K562 (cell line): ENCODE measurements at regions not wholly inside any gene's neighbourhood (a gene's known extent, or its start where the extent isn't known, plus 50 kb on each side); places are given as distances from the start of the nearest gene placed in this dataset.

Experiments used
- ATAC-seq: fragments of 200-7000 bp; cut with Tn5 transposase; 3 replicates; pipeline ENCODE4 v1.9.1; 2020; ENCODE audit warnings: moderate library complexity
- BruUV-seq: library from RNA; stranded (reverse); fragments of 400-500 nt; replicated peaks from 2 replicates; lab custom pipeline; 2021; lab: Mats Ljungman, UMichigan
- CTCF ChIA-PET: fragments of 300-600 bp; formaldehyde crosslinking; extraction: SDS; loops from one replicate; lab custom pipeline; 2021; ENCODE audit warnings: low intra/inter-chr PET ratio; lab: Yijun Ruan, JAX
- POLR2A ChIA-PET: fragments of 300-600, 350-650 bp; sonication (Branson Sonifier 250); formaldehyde crosslinking; extraction: SDS; loops from one replicate; lab custom pipeline; 2021; ENCODE audit warnings: antibody characterized with exemption, inconsistent platforms; lab: Yijun Ruan, JAX
- DNase-seq, 4 experiments: peaks; one replicate each; pipeline versions ENCODE4 v3.0.0 to v3.0.0-alpha.2; 2011 to 2018; ENCODE audit warnings: low spot score in 3 of 4, mixed read lengths in 3 of 4; ENCODE audit errors: extremely low read depth in 1 of 4
- FAIRE-seq: peaks from 2 replicates; lab custom pipeline; 2011; peaks lifted over from hg19 to GRCh38; lab: Jason Lieb, UNC
- H2AFZ ChIP-seq: 2 replicates; pipeline ENCODE4 v1.6.0; 2011; ENCODE audit warnings: low read depth, low read length, control low read depth, inconsistent platforms
- H3K27ac ChIP-seq: fragments of 200-600 bp; 3 replicates; pipeline ENCODE4 v1.8.0; 2011; ENCODE audit warnings: low read depth, mild to moderate bottlenecking, control low read depth, inconsistent platforms, low read length, moderate library complexity, mixed read lengths; ENCODE audit errors: extremely low read depth
- H3K27me3 ChIP-seq, 2 experiments: fragments of 300-600 bp in 1 of 2; 2 replicates in 1 of 2; 3 replicates in 1 of 2; pipeline versions ENCODE4 v1.6.0 to v1.8.0; 2011; ENCODE audit warnings: inconsistent platforms in 2 of 2, low read length in 2 of 2, mild to moderate bottlenecking in 1 of 2, mixed read lengths in 1 of 2, moderate library complexity in 1 of 2; ENCODE audit not compliant: control insufficient read depth in 2 of 2, insufficient read depth in 2 of 2
- H3K36me3 ChIP-seq: fragments of 300-600 bp; 3 replicates; pipeline ENCODE4 v1.8.0; 2011; ENCODE audit warnings: mild to moderate bottlenecking, low read length, inconsistent platforms; ENCODE audit not compliant: control insufficient read depth, insufficient read depth
- H3K4me1 ChIP-seq, 2 experiments: fragments of 200-600 bp in 1 of 2; replicated peaks in 1 of 2; 2 replicates in 1 of 2; 3 replicates in 1 of 2; pipeline versions ENCODE4 v1.5.1 to v1.8.0; 2011; ENCODE audit warnings: inconsistent platforms in 2 of 2, low read length in 2 of 2, mild to moderate bottlenecking in 1 of 2, mixed read lengths in 1 of 2, moderate library complexity in 1 of 2; ENCODE audit not compliant: control insufficient read depth in 2 of 2, insufficient read depth in 2 of 2
- H3K4me2 ChIP-seq: 2 replicates; pipeline ENCODE4 v1.6.1; 2011; ENCODE audit warnings: low read length, control low read depth, inconsistent platforms, mixed read lengths; ENCODE audit not compliant: insufficient read depth
- H3K4me3 ChIP-seq: fragments of 200-600 bp; sonication (generic), shearing (Covaris generic); 2 replicates; pipeline ENCODE4 v1.5.1; 2016; ENCODE audit warnings: control low read depth, inconsistent platforms
- H3K79me2 ChIP-seq: fragments of 200-600 bp; 3 replicates; pipeline ENCODE4 v1.8.0; 2011; ENCODE audit warnings: low read length, inconsistent platforms; ENCODE audit not compliant: control insufficient read depth, insufficient read depth
- H3K9ac ChIP-seq, 2 experiments: 2 replicates each; pipeline versions ENCODE4 v1.6.0 to v1.6.1; 2011; ENCODE audit warnings: low read depth in 2 of 2, low read length in 2 of 2, control low read depth in 1 of 2, inconsistent platforms in 1 of 2, mild to moderate bottlenecking in 1 of 2, mixed read lengths in 1 of 2; ENCODE audit not compliant: insufficient read depth in 1 of 2
- H3K9me1 ChIP-seq: one replicate; pipeline ENCODE4 v1.6.0; 2011; ENCODE audit warnings: inconsistent platforms, mild to moderate bottlenecking, low read length, moderate library complexity; ENCODE audit not compliant: control insufficient read depth, insufficient read depth
- H3K9me3 ChIP-seq: replicated peaks from 2 replicates; pipeline ENCODE4 v1.5.1; 2011; ENCODE audit warnings: low read depth, low read length, inconsistent platforms; ENCODE audit not compliant: control insufficient read depth, insufficient read depth
- H4K20me1 ChIP-seq: replicated peaks from 2 replicates; pipeline ENCODE4 v1.6.1; 2011; ENCODE audit warnings: low read length, inconsistent platforms, mixed read lengths; ENCODE audit not compliant: control insufficient read depth, insufficient read depth
- RBM25 ChIP-seq: fragments of 200-400 bp; formaldehyde crosslinking; IDR thresholded peaks from 2 replicates; pipeline ENCODE4 v1.6.1; 2018; ENCODE audit warnings: low read length, low read depth, moderate library complexity; ENCODE audit not compliant: severe bottlenecking
- WGBS: fragments of 100-300 bp; shearing (Covaris generic); methylation state at CpG from one replicate; pipeline ENCODE4 v1.1.6; 2016; ENCODE audit warnings: low coverage, mixed read lengths; ENCODE audit not compliant: insufficient coverage; ENCODE audit errors: missing lambda C conversion rate; 5-methylcytosine and 5-hydroxymethylcytosine counted together
- in situ Hi-C: fragments of 300-500 bp; cut with MboI; formaldehyde crosslinking; loops from 4 replicates; pipeline ENCODE4 v1.15.0; 2018; ENCODE audit warnings: inconsistent platforms, mixed read lengths
- intact Hi-C: fragments of 100-400 bp; cut with micrococcal nuclease; formaldehyde crosslinking; loops from 2 replicates; pipeline ENCODE4 v1.14.2; 2022
- TF ChIP-seq, protein P1 (sequence below), 2 experiments: fragments of 450-650 bp in 1 of 2; IDR thresholded peaks; 2 replicates each; pipeline ENCODE4 v1.6.1; 2011 to 2017; ENCODE audit warnings: low read depth in 2 of 2, antibody characterized with exemption in 1 of 2, borderline replicate concordance in 1 of 2, low read length in 1 of 2, mild to moderate bottlenecking in 1 of 2, mixed read lengths in 1 of 2; ENCODE audit not compliant: control insufficient read depth in 1 of 2

DNA sequence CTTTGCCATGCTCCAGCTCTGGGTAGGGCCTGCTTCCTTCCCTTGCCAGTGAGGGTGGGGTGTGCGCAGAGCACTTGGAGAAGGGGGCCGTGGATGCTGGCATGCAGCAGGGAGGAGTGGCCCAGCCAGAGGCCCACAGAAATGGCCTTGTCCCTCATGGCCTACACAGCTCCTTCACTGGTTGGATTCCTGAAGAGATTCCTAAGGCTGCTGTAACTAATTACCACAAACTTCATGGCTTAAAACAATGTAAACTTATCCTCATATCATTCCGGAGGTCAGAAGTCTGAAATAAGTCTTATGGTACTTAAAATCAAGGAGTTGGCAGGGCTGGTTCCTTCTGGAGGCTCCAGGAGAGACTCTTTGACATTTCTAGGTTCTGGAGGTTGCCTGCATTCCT, 195.2 kb downstream of the GLI2 start:
- 18% methylated on average over 3 of the region's 3 CpGs for WGBS
- H2AFZ ChIP-seq: no peak overlapping the region
- DNase-seq (no peak), ATAC-seq (no peak), FAIRE-seq (no peak)
- no peaks in the 10 kb centered on the region for H3K9me1 ChIP-seq
- intact Hi-C loops: no loop called here
- H3K4me1 ChIP-seq: peaks cover 0 to 21% of the 10 kb centered on the region in 2 experiments; a peak in 3 of 5 replicates
- no TSS peak for BruUV-seq
- no peaks in the 10 kb centered on the region; the same call in 1 of the 2 replicates for H4K20me1 ChIP-seq
- H3K4me2 ChIP-seq: no peak overlapping the region
- H3K36me3 ChIP-seq: no peaks in the 10 kb centered on the region
- in situ Hi-C loops: no loop called here
- no peaks in the 10 kb centered on the region for H3K79me2 ChIP-seq
- no peak overlapping the region for H3K4me3 ChIP-seq
- ChIA-PET CTCF (no interaction called here), POLR2A (interaction anchor here (0.8 kb wide), 1 partner anchor 1515 kb away, joined by 3 read pairs; no protein-coding TSS in a partner anchor)
- no peak overlapping the region for H3K27ac ChIP-seq
- no peaks in the 10 kb centered on the region for H3K9me3 ChIP-seq
- no peak overlapping the region for H3K9ac ChIP-seq
- TF ChIP-seq RBM25: peak; percentile 48
- TF ChIP-seq, protein P1, sequence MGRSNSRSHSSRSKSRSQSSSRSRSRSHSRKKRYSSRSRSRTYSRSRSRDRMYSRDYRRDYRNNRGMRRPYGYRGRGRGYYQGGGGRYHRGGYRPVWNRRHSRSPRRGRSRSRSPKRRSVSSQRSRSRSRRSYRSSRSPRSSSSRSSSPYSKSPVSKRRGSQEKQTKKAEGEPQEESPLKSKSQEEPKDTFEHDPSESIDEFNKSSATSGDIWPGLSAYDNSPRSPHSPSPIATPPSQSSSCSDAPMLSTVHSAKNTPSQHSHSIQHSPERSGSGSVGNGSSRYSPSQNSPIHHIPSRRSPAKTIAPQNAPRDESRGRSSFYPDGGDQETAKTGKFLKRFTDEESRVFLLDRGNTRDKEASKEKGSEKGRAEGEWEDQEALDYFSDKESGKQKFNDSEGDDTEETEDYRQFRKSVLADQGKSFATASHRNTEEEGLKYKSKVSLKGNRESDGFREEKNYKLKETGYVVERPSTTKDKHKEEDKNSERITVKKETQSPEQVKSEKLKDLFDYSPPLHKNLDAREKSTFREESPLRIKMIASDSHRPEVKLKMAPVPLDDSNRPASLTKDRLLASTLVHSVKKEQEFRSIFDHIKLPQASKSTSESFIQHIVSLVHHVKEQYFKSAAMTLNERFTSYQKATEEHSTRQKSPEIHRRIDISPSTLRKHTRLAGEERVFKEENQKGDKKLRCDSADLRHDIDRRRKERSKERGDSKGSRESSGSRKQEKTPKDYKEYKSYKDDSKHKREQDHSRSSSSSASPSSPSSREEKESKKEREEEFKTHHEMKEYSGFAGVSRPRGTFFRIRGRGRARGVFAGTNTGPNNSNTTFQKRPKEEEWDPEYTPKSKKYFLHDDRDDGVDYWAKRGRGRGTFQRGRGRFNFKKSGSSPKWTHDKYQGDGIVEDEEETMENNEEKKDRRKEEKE (IDR thresholded peaks at IDR 0.05; ENCODE audit: borderline replicate concordance in 1 of 2, control insufficient read depth in 1 of 2, low read depth in 2 of 2, low read length in 1 of 2): no peak
- peaks cover 4 to 44% of the 10 kb centered on the region in 2 experiments; a peak in 4 of 5 replicates for H3K27me3 ChIP-seq
